ENCODE measurements at regions not wholly inside any gene's neighbourhood (a gene's known extent, or its start where the extent isn't known, plus 50 kb on each side); places are given as distances from the start of the nearest gene placed in this dataset.

DNA sequence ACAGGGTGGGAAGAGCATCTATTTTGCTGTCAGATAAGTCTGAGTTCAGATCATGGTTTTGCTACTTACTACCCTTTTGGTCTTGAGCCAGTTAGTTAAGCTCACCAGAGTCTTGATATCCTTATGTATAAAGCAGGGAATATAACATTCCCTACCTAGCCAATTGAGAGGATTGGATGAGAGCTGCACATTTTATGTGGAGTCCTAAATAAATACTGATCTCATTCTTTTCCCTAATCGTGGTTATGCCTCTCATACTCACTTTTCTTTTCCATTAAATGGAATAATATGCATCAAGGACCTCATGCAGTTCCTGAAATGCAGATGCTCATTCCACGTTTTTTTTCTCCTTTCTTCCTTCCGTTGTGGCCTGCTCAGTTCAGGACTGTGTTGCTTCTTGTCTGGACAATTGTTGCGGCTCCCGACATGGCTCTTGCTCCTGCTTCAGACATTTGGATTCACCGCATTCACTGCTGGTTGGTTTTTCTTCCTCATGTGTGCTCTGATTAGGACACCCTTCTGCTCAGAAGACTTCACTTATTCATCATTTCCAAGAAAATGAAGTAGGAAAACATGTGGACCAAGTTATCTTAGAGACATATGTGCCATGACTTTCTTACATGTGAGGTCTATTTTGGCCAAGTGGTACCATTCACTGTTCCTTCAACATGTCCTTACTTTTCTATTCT, 90.2 kb downstream of the NFKBIZ start:
- H3K9me2 ChIP-seq (ENCODE audit: insufficient read depth, low read length), result no peaks in the 10 kb centered on the region
- H4K20me1 ChIP-seq (ENCODE audit: insufficient read depth, low read length), result no peaks in the 10 kb centered on the region
- H2AFZ ChIP-seq (ENCODE audit: low read length), result peak overlapping the region; percentile 80; the same call in 1 of the 2 replicates
- CTCF ChIA-PET (ENCODE audit: unreplicated experiment), result no interaction called here
- no peak overlapping the region for H3K4me3 ChIP-seq (ENCODE audit: low read depth, low read length, poor library complexity, severe bottlenecking)
- peaks cover 83% of the 10 kb centered on the region for H3K4me1 ChIP-seq (ENCODE audit: insufficient read depth, low read length, poor library complexity, severe bottlenecking)
- TF ChIP-seq EZH2phosphoT487 (IDR thresholded peaks at IDR 0.05; ENCODE audit: borderline replicate concordance, low read depth, low read length), result no peak
- TF ChIP-seq, protein P1, sequence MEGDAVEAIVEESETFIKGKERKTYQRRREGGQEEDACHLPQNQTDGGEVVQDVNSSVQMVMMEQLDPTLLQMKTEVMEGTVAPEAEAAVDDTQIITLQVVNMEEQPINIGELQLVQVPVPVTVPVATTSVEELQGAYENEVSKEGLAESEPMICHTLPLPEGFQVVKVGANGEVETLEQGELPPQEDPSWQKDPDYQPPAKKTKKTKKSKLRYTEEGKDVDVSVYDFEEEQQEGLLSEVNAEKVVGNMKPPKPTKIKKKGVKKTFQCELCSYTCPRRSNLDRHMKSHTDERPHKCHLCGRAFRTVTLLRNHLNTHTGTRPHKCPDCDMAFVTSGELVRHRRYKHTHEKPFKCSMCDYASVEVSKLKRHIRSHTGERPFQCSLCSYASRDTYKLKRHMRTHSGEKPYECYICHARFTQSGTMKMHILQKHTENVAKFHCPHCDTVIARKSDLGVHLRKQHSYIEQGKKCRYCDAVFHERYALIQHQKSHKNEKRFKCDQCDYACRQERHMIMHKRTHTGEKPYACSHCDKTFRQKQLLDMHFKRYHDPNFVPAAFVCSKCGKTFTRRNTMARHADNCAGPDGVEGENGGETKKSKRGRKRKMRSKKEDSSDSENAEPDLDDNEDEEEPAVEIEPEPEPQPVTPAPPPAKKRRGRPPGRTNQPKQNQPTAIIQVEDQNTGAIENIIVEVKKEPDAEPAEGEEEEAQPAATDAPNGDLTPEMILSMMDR (conservative IDR thresholded peaks at IDR 0.05; ENCODE audit: low read length), result no peak
- no peaks in the 10 kb centered on the region for H3K9me3 ChIP-seq (ENCODE audit: low read length)
- 0 out of 2 replicates have a peak overlapping the region, but pooled peaks have one; percentile 69 for H3K4me2 ChIP-seq (ENCODE audit: low read length)
- intact Hi-C loops (cut with micrococcal nuclease; ENCODE audit: unreplicated experiment), result loop anchor here (2.0 to 10.0 kb wide), 3 partner anchors 55 to 288 kb away; partner anchors contain the start of gene NFKBIZ
- no peak for DNase-seq (ENCODE audit: low spot score)
- no peaks in the 10 kb centered on the region for H3K36me3 ChIP-seq (ENCODE audit: insufficient read depth, low read length)
- POLR2A ChIA-PET, result interaction anchor here (0.6 to 0.7 kb wide), 2 partner anchors 192 to 276 kb away, joined by 3 read pairs; no protein-coding TSS in a partner anchor
- H3K27ac ChIP-seq (ENCODE audit: low read depth, low read length, poor library complexity, severe bottlenecking), result no peak overlapping the region
- no TSS peak for BruUV-seq (replicated peaks)
- H3K79me2 ChIP-seq (ENCODE audit: insufficient read depth, low read depth, low read length), result no peaks in the 10 kb centered on the region

DNA sequence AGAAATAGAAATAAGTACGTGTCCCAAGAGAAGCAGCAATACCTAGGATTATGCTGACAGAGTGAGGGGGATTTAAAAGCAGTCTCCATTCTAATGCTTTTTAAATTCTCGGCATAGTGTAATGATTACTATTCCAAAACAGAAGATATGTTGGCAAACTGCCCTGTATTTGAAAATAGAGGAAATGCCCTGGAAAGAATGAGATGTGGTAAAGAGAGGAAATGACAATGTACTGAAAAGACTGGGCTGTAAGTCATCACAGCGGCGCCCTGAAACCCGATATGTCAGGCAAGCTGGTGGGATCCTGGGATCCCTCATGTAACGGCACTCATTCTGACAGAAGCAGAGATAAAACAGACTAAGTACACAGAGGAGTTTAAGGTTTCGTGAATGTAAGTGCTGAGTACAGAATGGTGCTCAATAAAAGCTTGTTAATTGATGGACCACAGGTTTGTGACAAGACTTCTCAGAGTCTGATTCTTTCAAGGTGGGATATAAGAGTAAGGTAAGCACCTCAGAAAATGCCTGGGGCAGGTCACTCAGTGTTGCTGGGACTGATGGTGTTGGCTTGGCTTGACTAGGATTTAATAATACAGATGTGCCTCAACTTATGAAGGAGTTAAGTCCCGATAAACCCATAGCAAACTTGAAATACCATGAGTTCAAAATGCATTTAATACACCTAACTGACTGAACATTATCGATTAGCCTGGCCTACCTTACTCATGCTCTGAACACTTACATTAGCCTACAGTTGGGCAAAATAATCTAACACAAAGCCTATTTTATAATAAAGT, 91.4 kb downstream of the NFKBIZ start:
- Histone ChIP-seq H3K4me1 (ENCODE audit: insufficient read depth, low read length, poor library complexity, severe bottlenecking) (peaks cover 77% of the 10 kb centered on the region), H3K9me2 (ENCODE audit: insufficient read depth, low read length) (no peaks in the 10 kb centered on the region), H3K36me3 (ENCODE audit: insufficient read depth, low read length) (no peaks in the 10 kb centered on the region), H3K79me2 (ENCODE audit: insufficient read depth, low read depth, low read length) (no peaks in the 10 kb centered on the region), H3K27ac (ENCODE audit: low read depth, low read length, poor library complexity, severe bottlenecking) (no peak overlapping the region), H4K20me1 (ENCODE audit: insufficient read depth, low read length) (no peaks in the 10 kb centered on the region), H3K9me3 (ENCODE audit: low read length) (no peaks in the 10 kb centered on the region), H3K4me2 (ENCODE audit: low read length) (no peak overlapping the region), H3K4me3 (ENCODE audit: low read depth, low read length, poor library complexity, severe bottlenecking) (no peak overlapping the region), H2AFZ (ENCODE audit: low read length) (peak overlapping the region; percentile 65; the same call in 1 of the 2 replicates)
- CTCF ChIA-PET (ENCODE audit: unreplicated experiment), result no interaction called here
- no TSS peak for BruUV-seq (replicated peaks)
- TF ChIP-seq, protein P1 (conservative IDR thresholded peaks at IDR 0.05; ENCODE audit: low read length), result no peak
- no peak for TF ChIP-seq EZH2phosphoT487 (IDR thresholded peaks at IDR 0.05; ENCODE audit: borderline replicate concordance, low read depth, low read length)
- intact Hi-C loops (cut with micrococcal nuclease; ENCODE audit: unreplicated experiment), result no loop called here
- POLR2A ChIA-PET, result interaction anchor here (0.7 to 0.9 kb wide), 2 partner anchors 58 to 91 kb away, joined by 3 read pairs; no protein-coding TSS in a partner anchor
- DNase-seq (ENCODE audit: low spot score), result no peak
